OCI-LY7 (cell line): ENCODE measurements at regions not wholly inside any gene's neighbourhood (a gene's known extent, or its start where the extent isn't known, plus 50 kb on each side); places are given as distances from the start of the nearest gene placed in this dataset.

Experiments used
- BruUV-seq: library from RNA; stranded (reverse); fragments of 400-500 nt; replicated peaks from 2 replicates; lab custom pipeline; 2021; lab: Mats Ljungman, UMichigan
- CTCF ChIA-PET: fragments of 300-600 bp; sonication (Branson Sonifier 250); formaldehyde crosslinking; loops from one replicate; lab custom pipeline; 2022; ENCODE audit warnings: antibody characterized with exemption; ENCODE audit not compliant: unreplicated experiment; lab: Charles Lee
- POLR2A ChIA-PET: fragments of 300-600 bp; sonication (Branson Sonifier 250); formaldehyde crosslinking; loops from one replicate; lab custom pipeline; 2022; ENCODE audit warnings: antibody characterized with exemption; lab: Charles Lee
- DNase-seq: peaks from one replicate; pipeline ENCODE4 v3.0.0-alpha.2; 2015; ENCODE audit warnings: low spot score
- H2AFZ ChIP-seq: fragments of 200-600 bp; sonication (generic), shearing (Covaris generic); 2 replicates; pipeline ENCODE4 v1.6.1; 2014; ENCODE audit warnings: mild to moderate bottlenecking, antibody characterized with exemption, low read length, moderate library complexity
- H3K27ac ChIP-seq: fragments of 200-600 bp; sonication (generic); 2 replicates; pipeline ENCODE4 v1.5.1; 2014; ENCODE audit warnings: mixed run types, low read depth, mild to moderate bottlenecking, moderate library complexity, low read length, inconsistent platforms; ENCODE audit not compliant: poor library complexity, severe bottlenecking
- H3K36me3 ChIP-seq: fragments of 200-600 bp; sonication (generic); 2 replicates; pipeline ENCODE4 v1.6.1; 2014; ENCODE audit warnings: mild to moderate bottlenecking, antibody characterized with exemption, low read length, moderate library complexity, mixed read lengths; ENCODE audit not compliant: insufficient read depth
- H3K4me1 ChIP-seq: fragments of 200-600 bp; sonication (generic); 2 replicates; pipeline ENCODE4 v1.5.1; 2014; ENCODE audit warnings: mild to moderate bottlenecking, low read length; ENCODE audit not compliant: insufficient read depth, poor library complexity, severe bottlenecking
- H3K4me2 ChIP-seq: fragments of 200-600 bp; sonication (generic); 2 replicates; pipeline ENCODE4 v1.6.1; 2014; ENCODE audit warnings: mild to moderate bottlenecking, low read length
- H3K4me3 ChIP-seq: fragments of 200-600 bp; sonication (generic); 2 replicates; pipeline ENCODE4 v1.5.1; 2014; ENCODE audit warnings: mild to moderate bottlenecking, low read depth, low read length; ENCODE audit not compliant: poor library complexity, severe bottlenecking
- H3K79me2 ChIP-seq: fragments of 200-600 bp; sonication (generic); 2 replicates; pipeline ENCODE4 v1.6.1; 2016; ENCODE audit warnings: low read depth, mild to moderate bottlenecking, low read length, moderate library complexity, mixed read lengths; ENCODE audit not compliant: insufficient read depth
- H3K9me2 ChIP-seq: fragments of 200-600 bp; sonication (generic); 2 replicates; pipeline ENCODE4 v1.6.1; 2016; ENCODE audit warnings: mild to moderate bottlenecking, low read length, mixed read lengths; ENCODE audit not compliant: insufficient read depth
- H3K9me3 ChIP-seq: fragments of 200-600 bp; sonication (generic); 2 replicates; pipeline ENCODE4 v1.6.1; 2014; ENCODE audit warnings: mild to moderate bottlenecking, mixed run types, low read length, mixed read lengths
- H4K20me1 ChIP-seq: fragments of 200-600 bp; sonication (generic); 2 replicates; pipeline ENCODE4 v1.6.1; 2014; ENCODE audit warnings: mild to moderate bottlenecking, antibody characterized with exemption, low read length, moderate library complexity, mixed read lengths; ENCODE audit not compliant: insufficient read depth
- EZH2phosphoT487 ChIP-seq: fragments of 200-600 bp; sonication (generic); IDR thresholded peaks from 2 replicates; pipeline ENCODE4 v1.6.1; 2018; ENCODE audit warnings: low read depth, borderline replicate concordance, mild to moderate bottlenecking, mixed run types, antibody characterized with exemption, low read length, moderate library complexity, mixed read lengths
- intact Hi-C: fragments of 100-400 bp; cut with micrococcal nuclease; formaldehyde crosslinking; loops from one replicate; pipeline ENCODE4 v1.10.0; 2022; ENCODE audit not compliant: unreplicated experiment
- TF ChIP-seq, protein P1 (sequence below): fragments of 200-600 bp; sonication (generic); conservative IDR thresholded peaks from 2 replicates; pipeline ENCODE4 v1.5.1; 2014; ENCODE audit warnings: mild to moderate bottlenecking, antibody characterized with exemption, low read length, moderate library complexity, mixed read lengths

DNA sequence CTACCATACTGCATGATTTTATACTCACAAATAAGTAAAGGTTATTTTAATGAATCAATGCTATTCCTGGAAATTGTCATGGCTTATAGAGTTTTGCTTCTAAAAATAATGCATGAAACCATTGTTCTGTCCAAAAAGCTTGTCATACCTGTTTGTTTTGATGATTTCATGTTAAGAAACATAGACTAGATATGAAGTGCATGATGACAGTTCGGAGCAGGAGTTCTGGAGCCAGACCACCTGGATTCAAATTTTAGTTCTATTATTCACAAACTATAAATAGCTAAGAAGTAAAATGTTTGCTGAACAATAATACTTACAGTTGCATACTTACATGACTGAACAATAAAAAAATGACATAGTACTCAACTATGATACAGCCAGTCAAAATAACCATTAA lies 107.0 kb upstream of the AKR1E2 start:
- BruUV-seq = no TSS peak
- ChIA-PET POLR2A (no interaction called here), CTCF (no interaction called here)
- no peak overlapping the region for H3K4me3 ChIP-seq
- intact Hi-C loops = no loop called here
- H3K4me2 ChIP-seq = no peak overlapping the region
- H3K36me3 ChIP-seq = no peaks in the 10 kb centered on the region
- no peak overlapping the region for H3K27ac ChIP-seq
- H3K9me3 ChIP-seq = no peaks in the 10 kb centered on the region
- no peak overlapping the region for H2AFZ ChIP-seq
- no peaks in the 10 kb centered on the region for H4K20me1 ChIP-seq
- no peaks in the 10 kb centered on the region for H3K79me2 ChIP-seq
- TF ChIP-seq EZH2phosphoT487 = no peak
- TF ChIP-seq, protein P1, sequence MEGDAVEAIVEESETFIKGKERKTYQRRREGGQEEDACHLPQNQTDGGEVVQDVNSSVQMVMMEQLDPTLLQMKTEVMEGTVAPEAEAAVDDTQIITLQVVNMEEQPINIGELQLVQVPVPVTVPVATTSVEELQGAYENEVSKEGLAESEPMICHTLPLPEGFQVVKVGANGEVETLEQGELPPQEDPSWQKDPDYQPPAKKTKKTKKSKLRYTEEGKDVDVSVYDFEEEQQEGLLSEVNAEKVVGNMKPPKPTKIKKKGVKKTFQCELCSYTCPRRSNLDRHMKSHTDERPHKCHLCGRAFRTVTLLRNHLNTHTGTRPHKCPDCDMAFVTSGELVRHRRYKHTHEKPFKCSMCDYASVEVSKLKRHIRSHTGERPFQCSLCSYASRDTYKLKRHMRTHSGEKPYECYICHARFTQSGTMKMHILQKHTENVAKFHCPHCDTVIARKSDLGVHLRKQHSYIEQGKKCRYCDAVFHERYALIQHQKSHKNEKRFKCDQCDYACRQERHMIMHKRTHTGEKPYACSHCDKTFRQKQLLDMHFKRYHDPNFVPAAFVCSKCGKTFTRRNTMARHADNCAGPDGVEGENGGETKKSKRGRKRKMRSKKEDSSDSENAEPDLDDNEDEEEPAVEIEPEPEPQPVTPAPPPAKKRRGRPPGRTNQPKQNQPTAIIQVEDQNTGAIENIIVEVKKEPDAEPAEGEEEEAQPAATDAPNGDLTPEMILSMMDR = no peak
- no peaks in the 10 kb centered on the region for H3K4me1 ChIP-seq
- DNase-seq = no peak
- H3K9me2 ChIP-seq = no peaks in the 10 kb centered on the region

DNA sequence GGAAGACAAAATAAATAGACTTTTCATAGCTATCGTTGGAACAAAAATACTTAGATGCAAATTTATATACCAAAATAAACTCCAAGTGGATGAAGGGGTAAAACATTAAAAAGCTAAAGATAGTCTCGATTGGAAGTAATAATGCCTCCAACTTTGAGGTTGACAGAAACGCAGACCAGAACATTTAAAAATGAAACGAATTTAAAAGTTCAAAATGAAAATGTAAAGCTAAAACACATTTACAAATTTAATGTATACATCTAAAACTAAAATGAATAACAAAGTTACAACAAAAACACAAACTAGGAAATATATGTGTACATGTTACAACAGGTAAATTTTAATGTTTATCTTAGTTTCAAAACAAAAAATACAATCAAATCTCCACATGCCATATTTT lies 107.5 kb upstream of the AKR1E2 start:
- intact Hi-C loops = no loop called here
- no peak overlapping the region for H3K27ac ChIP-seq

DNA sequence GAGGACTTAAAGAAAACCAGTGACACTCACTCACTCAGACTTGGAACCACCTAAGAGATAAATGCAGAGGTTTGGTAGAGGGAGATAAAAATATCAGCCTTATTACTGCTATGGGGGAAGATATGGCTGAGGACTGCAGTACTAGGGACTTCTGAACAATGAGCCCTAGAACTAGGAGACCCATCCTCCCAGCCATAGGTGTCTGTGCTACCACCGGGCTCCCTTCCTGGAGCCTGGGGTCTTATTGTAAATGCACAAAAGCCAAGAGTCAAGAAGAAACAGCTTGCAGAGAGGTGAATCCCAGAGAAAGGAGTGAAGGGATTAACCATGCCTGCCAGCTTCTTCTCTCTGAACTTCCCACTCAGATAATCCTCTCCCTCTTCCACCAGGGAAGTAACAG lies 108.3 kb upstream of the AKR1E2 start:
- Histone ChIP-seq H3K9me3 (no peaks in the 10 kb centered on the region), H3K36me3 (no peaks in the 10 kb centered on the region), H2AFZ (no peak overlapping the region), H3K27ac (no peak overlapping the region), H4K20me1 (no peaks in the 10 kb centered on the region), H3K79me2 (no peaks in the 10 kb centered on the region), H3K9me2 (no peaks in the 10 kb centered on the region), H3K4me3 (no peak overlapping the region), H3K4me2 (no peak overlapping the region), H3K4me1 (no peaks in the 10 kb centered on the region)
- ChIA-PET CTCF (no interaction called here), POLR2A (no interaction called here)
- DNase-seq = no peak
- TF ChIP-seq EZH2phosphoT487 = no peak
- TF ChIP-seq, protein P1 = no peak
- BruUV-seq = no TSS peak
- intact Hi-C loops = no loop called here

More for the DNA sequence above, 107.5 kb upstream of the AKR1E2 start:
- H3K9me3 ChIP-seq = no peaks in the 10 kb centered on the region
- H3K4me1 ChIP-seq = no peaks in the 10 kb centered on the region
- no peaks in the 10 kb centered on the region for H3K36me3 ChIP-seq
- TF ChIP-seq, protein P1 = no peak
- TF ChIP-seq EZH2phosphoT487 = no peak
- no peak overlapping the region for H2AFZ ChIP-seq
- H4K20me1 ChIP-seq = no peaks in the 10 kb centered on the region
- ChIA-PET POLR2A (no interaction called here), CTCF (no interaction called here)
- BruUV-seq = no TSS peak
- no peak for DNase-seq
- H3K4me3 ChIP-seq = no peak overlapping the region
- no peak overlapping the region for H3K4me2 ChIP-seq
- no peaks in the 10 kb centered on the region for H3K9me2 ChIP-seq
- H3K79me2 ChIP-seq = no peaks in the 10 kb centered on the region
